ACC112 (cell line): ENCODE measurements at regions not wholly inside any gene's neighbourhood (a gene's known extent, or its start where the extent isn't known, plus 50 kb on each side); places are given as distances from the start of the nearest gene placed in this dataset.

Experiments used
- H2AFZ ChIP-seq: fragments of 200-600 bp; sonication (generic); one replicate; pipeline ENCODE4 v1.6.0; 2017; ENCODE audit warnings: antibody characterized with exemption, low read length; ENCODE audit not compliant: unreplicated experiment
- H3K27ac ChIP-seq: fragments of 200-600 bp; sonication (generic); 2 replicates; pipeline ENCODE4 v1.5.1; 2014; ENCODE audit warnings: low read depth, mild to moderate bottlenecking, antibody characterized with exemption, low read length, moderate library complexity
- H3K27me3 ChIP-seq: fragments of 200-600 bp; sonication (generic); 2 replicates; pipeline ENCODE4 v1.6.1; 2014; ENCODE audit warnings: mild to moderate bottlenecking, antibody characterized with exemption, low read length, moderate library complexity, mixed read lengths; ENCODE audit not compliant: insufficient read depth
- H3K36me3 ChIP-seq: fragments of 200-600 bp; sonication (generic); 2 replicates; pipeline ENCODE4 v1.6.1; 2016; ENCODE audit warnings: mild to moderate bottlenecking, antibody characterized with exemption, low read length, moderate library complexity, mixed read lengths; ENCODE audit not compliant: insufficient read depth
- H3K4me1 ChIP-seq: fragments of 200-600 bp; sonication (generic); one replicate; pipeline ENCODE4 v1.6.1; 2016; ENCODE audit warnings: low read length, mixed read lengths; ENCODE audit not compliant: insufficient read depth, unreplicated experiment, control insufficient read depth
- H3K4me3 ChIP-seq: fragments of 200-600 bp; sonication (generic); 2 replicates; pipeline ENCODE4 v1.5.1; 2014; ENCODE audit warnings: mild to moderate bottlenecking, low read depth, low read length
- H3K79me2 ChIP-seq: fragments of 200-600 bp; sonication (generic); one replicate; pipeline ENCODE4 v1.6.0; 2016; ENCODE audit warnings: low read length; ENCODE audit not compliant: control insufficient read depth, unreplicated experiment, insufficient read depth

- Histone ChIP-seq H3K4me3 (no peak overlapping the region), H3K27ac (no peak overlapping the region), H3K27me3 (no peaks in the 10 kb centered on the region), H2AFZ (no peak overlapping the region), H3K4me1 (no peaks in the 10 kb centered on the region), H3K79me2 (no peaks in the 10 kb centered on the region), H3K36me3 (no peaks in the 10 kb centered on the region)
Observed at GRCh38 chr6:164040994-164041393, 626.5 kb downstream of the QKI start.

GRCh38 chr6:164039954-164040375 is 625.4 kb downstream of the QKI start:
- Histone ChIP-seq H3K27ac (no peak overlapping the region), H3K36me3 (no peaks in the 10 kb centered on the region), H3K27me3 (no peaks in the 10 kb centered on the region), H3K4me1 (no peaks in the 10 kb centered on the region), H3K4me3 (no peak overlapping the region), H3K79me2 (no peaks in the 10 kb centered on the region), H2AFZ (no peak overlapping the region)

GRCh38 chr6:164037171-164037870 is 622.8 kb downstream of the QKI start:
- no peaks in the 10 kb centered on the region for H3K36me3 ChIP-seq
- no peak overlapping the region for H2AFZ ChIP-seq
- H3K79me2 ChIP-seq = no peaks in the 10 kb centered on the region
- H3K4me1 ChIP-seq = no peaks in the 10 kb centered on the region
- H3K4me3 ChIP-seq = no peak overlapping the region
- no peak overlapping the region for H3K27ac ChIP-seq
- H3K27me3 ChIP-seq = no peaks in the 10 kb centered on the region

- no peak overlapping the region for H3K27ac ChIP-seq
- no peaks in the 10 kb centered on the region for H3K79me2 ChIP-seq
- H3K27me3 ChIP-seq = no peaks in the 10 kb centered on the region
- H2AFZ ChIP-seq = no peak overlapping the region
- H3K36me3 ChIP-seq = no peaks in the 10 kb centered on the region
- no peaks in the 10 kb centered on the region for H3K4me1 ChIP-seq
- H3K4me3 ChIP-seq = no peak overlapping the region
Observed at GRCh38 chr6:164035900-164036485, 621.5 kb downstream of the QKI start.

- no peak overlapping the region for H3K27ac ChIP-seq
- no peaks in the 10 kb centered on the region for H3K27me3 ChIP-seq
- no peaks in the 10 kb centered on the region for H3K4me1 ChIP-seq
- H3K4me3 ChIP-seq = no peak overlapping the region
- no peaks in the 10 kb centered on the region for H3K36me3 ChIP-seq
- H2AFZ ChIP-seq = no peak overlapping the region
- H3K79me2 ChIP-seq = no peaks in the 10 kb centered on the region
Observed at GRCh38 chr6:164034602-164035140, 620.2 kb downstream of the QKI start.

GRCh38 chr6:164025180-164025579 is 610.7 kb downstream of the QKI start:
- H3K36me3 ChIP-seq = no peaks in the 10 kb centered on the region

GRCh38 chr6:164023535-164023934 is 609.0 kb downstream of the QKI start:
- no peaks in the 10 kb centered on the region for H3K79me2 ChIP-seq
- H3K4me3 ChIP-seq = no peak overlapping the region
- no peak overlapping the region for H3K27ac ChIP-seq
- no peak overlapping the region for H2AFZ ChIP-seq
- H3K4me1 ChIP-seq = no peaks in the 10 kb centered on the region
- H3K36me3 ChIP-seq = no peaks in the 10 kb centered on the region
- no peaks in the 10 kb centered on the region for H3K27me3 ChIP-seq

More at GRCh38 chr6:164025180-164025579, 610.7 kb downstream of the QKI start:
- Histone ChIP-seq H3K79me2 (no peaks in the 10 kb centered on the region), H3K27me3 (no peaks in the 10 kb centered on the region), H2AFZ (no peak overlapping the region), H3K4me1 (no peaks in the 10 kb centered on the region), H3K4me3 (no peak overlapping the region), H3K27ac (no peak overlapping the region)

- H3K79me2 ChIP-seq = no peaks in the 10 kb centered on the region
- H2AFZ ChIP-seq = no peak overlapping the region
- no peaks in the 10 kb centered on the region for H3K4me1 ChIP-seq
- H3K27me3 ChIP-seq = no peaks in the 10 kb centered on the region
- H3K36me3 ChIP-seq = no peaks in the 10 kb centered on the region
- H3K27ac ChIP-seq = no peak overlapping the region
- no peak overlapping the region for H3K4me3 ChIP-seq
Observed at GRCh38 chr6:164022632-164023031, 608.1 kb downstream of the QKI start.

GRCh38 chr6:164021589-164022250 is 607.2 kb downstream of the QKI start:
- Histone ChIP-seq H3K79me2 (no peaks in the 10 kb centered on the region), H3K4me3 (no peak overlapping the region), H3K4me1 (no peaks in the 10 kb centered on the region), H3K27me3 (no peaks in the 10 kb centered on the region), H3K27ac (no peak overlapping the region), H2AFZ (no peak overlapping the region), H3K36me3 (no peaks in the 10 kb centered on the region)

- no peaks in the 10 kb centered on the region for H3K4me1 ChIP-seq
- H3K4me3 ChIP-seq = no peak overlapping the region
- no peaks in the 10 kb centered on the region for H3K27me3 ChIP-seq
- no peaks in the 10 kb centered on the region for H3K36me3 ChIP-seq
- no peaks in the 10 kb centered on the region for H3K79me2 ChIP-seq
- no peak overlapping the region for H3K27ac ChIP-seq
- H2AFZ ChIP-seq = no peak overlapping the region
Observed at GRCh38 chr6:164020142-164020541, 605.6 kb downstream of the QKI start.
